ENCODE measurements at regions not wholly inside any gene's neighbourhood (a gene's known extent, or its start where the extent isn't known, plus 50 kb on each side); places are given as distances from the start of the nearest gene placed in this dataset.

GRCh38 chr3:160162440-160162839 lies 62.8 kb upstream of the C3orf80 start:
- Histone ChIP-seq H3K79me2 (ENCODE audit: low read length) (no peaks in the 10 kb centered on the region), H3K9me3 (ENCODE audit: low read length) (no peaks in the 10 kb centered on the region), H3K27ac (ENCODE audit: low read length) (no peak overlapping the region), H3K27me3 (ENCODE audit: low read length) (no peaks in the 10 kb centered on the region), H3K4me2 (ENCODE audit: low read length) (no peak overlapping the region), H2AFZ (ENCODE audit: low read length) (no peak overlapping the region), H3K4me3 (ENCODE audit: low read length) (no peak overlapping the region), H3K9ac (ENCODE audit: low read length) (no peak overlapping the region), H3K36me3 (ENCODE audit: low read depth, low read length) (no peaks in the 10 kb centered on the region), H3K9me2 (replicated peaks; ENCODE audit: low read length) (no peaks in the 10 kb centered on the region), H4K20me1 (ENCODE audit: low read length) (no peaks in the 10 kb centered on the region), H3F3A (ENCODE audit: low read length, unreplicated experiment) (no peaks in the 10 kb centered on the region), H3K4me1 (ENCODE audit: insufficient read depth, low read length) (no peaks in the 10 kb centered on the region)
- POLR2A ChIA-PET (ENCODE audit: unreplicated experiment) = no interaction called here
- CTCF ChIA-PET = interaction anchor here (0.8 to 0.9 kb wide), 2 partner anchors 48 to 130 kb away, joined by 3 to 6 read pairs; no protein-coding TSS in a partner anchor
- ATAC-seq = no peak
- DNase-seq = no peak
- TF ChIP-seq, protein P1, sequence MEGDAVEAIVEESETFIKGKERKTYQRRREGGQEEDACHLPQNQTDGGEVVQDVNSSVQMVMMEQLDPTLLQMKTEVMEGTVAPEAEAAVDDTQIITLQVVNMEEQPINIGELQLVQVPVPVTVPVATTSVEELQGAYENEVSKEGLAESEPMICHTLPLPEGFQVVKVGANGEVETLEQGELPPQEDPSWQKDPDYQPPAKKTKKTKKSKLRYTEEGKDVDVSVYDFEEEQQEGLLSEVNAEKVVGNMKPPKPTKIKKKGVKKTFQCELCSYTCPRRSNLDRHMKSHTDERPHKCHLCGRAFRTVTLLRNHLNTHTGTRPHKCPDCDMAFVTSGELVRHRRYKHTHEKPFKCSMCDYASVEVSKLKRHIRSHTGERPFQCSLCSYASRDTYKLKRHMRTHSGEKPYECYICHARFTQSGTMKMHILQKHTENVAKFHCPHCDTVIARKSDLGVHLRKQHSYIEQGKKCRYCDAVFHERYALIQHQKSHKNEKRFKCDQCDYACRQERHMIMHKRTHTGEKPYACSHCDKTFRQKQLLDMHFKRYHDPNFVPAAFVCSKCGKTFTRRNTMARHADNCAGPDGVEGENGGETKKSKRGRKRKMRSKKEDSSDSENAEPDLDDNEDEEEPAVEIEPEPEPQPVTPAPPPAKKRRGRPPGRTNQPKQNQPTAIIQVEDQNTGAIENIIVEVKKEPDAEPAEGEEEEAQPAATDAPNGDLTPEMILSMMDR (conservative IDR thresholded peaks at IDR 0.05; ENCODE audit: low read depth, low read length) = no peak
- TF ChIP-seq EZH2 (IDR thresholded peaks at IDR 0.05; ENCODE audit: low read length, unreplicated experiment) (no peak), EZH2phosphoT487 (IDR thresholded peaks at IDR 0.05; ENCODE audit: borderline replicate concordance, low read length) (no peak)
- no TSS peak for BruUV-seq (replicated peaks)
- intact Hi-C loops (cut with micrococcal nuclease) = loop anchor here (2.0 kb wide), 1 partner anchor 130 kb away; no protein-coding TSS in a partner anchor

GRCh38 chr3:160163229-160163878 lies 61.9 kb upstream of the C3orf80 start:
- H2AFZ ChIP-seq (ENCODE audit: low read length) = no peak overlapping the region

More at GRCh38 chr3:160163229-160163878, 61.9 kb upstream of the C3orf80 start:
- Histone ChIP-seq H3K27ac (ENCODE audit: low read length) (no peak overlapping the region), H3K36me3 (ENCODE audit: low read depth, low read length) (no peaks in the 10 kb centered on the region), H3K9me2 (replicated peaks; ENCODE audit: low read length) (no peaks in the 10 kb centered on the region), H3F3A (ENCODE audit: low read length, unreplicated experiment) (no peaks in the 10 kb centered on the region), H3K9me3 (ENCODE audit: low read length) (no peaks in the 10 kb centered on the region), H3K4me1 (ENCODE audit: insufficient read depth, low read length) (peaks cover 2% of the 10 kb centered on the region; the same call in 1 of the 2 replicates), H3K4me2 (ENCODE audit: low read length) (no peak overlapping the region), H3K27me3 (ENCODE audit: low read length) (no peaks in the 10 kb centered on the region), H3K79me2 (ENCODE audit: low read length) (no peaks in the 10 kb centered on the region), H3K9ac (ENCODE audit: low read length) (no peak overlapping the region), H3K4me3 (ENCODE audit: low read length) (no peak overlapping the region), H4K20me1 (ENCODE audit: low read length) (no peaks in the 10 kb centered on the region)
- TF ChIP-seq EZH2phosphoT487 (IDR thresholded peaks at IDR 0.05; ENCODE audit: borderline replicate concordance, low read length) (no peak), EZH2 (IDR thresholded peaks at IDR 0.05; ENCODE audit: low read length, unreplicated experiment) (no peak)
- TF ChIP-seq, protein P1 (conservative IDR thresholded peaks at IDR 0.05; ENCODE audit: low read depth, low read length) = peak; percentile 78
- BruUV-seq (replicated peaks) = no TSS peak
- ChIA-PET CTCF (interaction anchor here (0.6 to 1.1 kb wide), 8 partner anchors 47 to 250 kb away, joined by 3 to 11 read pairs (median 6); partner anchors contain the start of gene C3orf80), POLR2A (ENCODE audit: unreplicated experiment) (interaction anchor here (0.6 kb wide), 1 partner anchor 1910 kb away, joined by 6 read pairs; no protein-coding TSS in a partner anchor)
- intact Hi-C loops (cut with micrococcal nuclease) = loop anchor here (1.0 to 2.0 kb wide), 4 partner anchors 131 to 323 kb away; no protein-coding TSS in a partner anchor
- peak; percentile 46 for DNase-seq
- peak; percentile 54; the same call in 1 of the 2 replicates for ATAC-seq
